ENCODE measurements at regions not wholly inside any gene's neighbourhood (a gene's known extent, or its start where the extent isn't known, plus 50 kb on each side); places are given as distances from the start of the nearest gene placed in this dataset.

- TF ChIP-seq CTCF (IDR thresholded peaks at IDR 0.05), result no peak
- peak in 2 of 4 donors; percentile 28 to 48 for TF ChIP-seq POLR2AphosphoS5 (IDR thresholded peaks at IDR 0.05)
Observed at GRCh38 chr6:85113934-85114580, 335.8 kb upstream of the NT5E start.

All from sigmoid colon (tissue), 4 donors.